HG03432 (cell line): ENCODE measurements at regions not wholly inside any gene's neighbourhood (a gene's known extent, or its start where the extent isn't known, plus 50 kb on each side); places are given as distances from the start of the nearest gene placed in this dataset.

Source experiments
- ATAC-seq: cut with Tn5 transposase; IDR thresholded peaks from one replicate; pipeline ENCODE4 v1.9.1; 2021; ENCODE audit warnings: mild to moderate bottlenecking, moderate library complexity; ENCODE audit not compliant: unreplicated experiment

DNA sequence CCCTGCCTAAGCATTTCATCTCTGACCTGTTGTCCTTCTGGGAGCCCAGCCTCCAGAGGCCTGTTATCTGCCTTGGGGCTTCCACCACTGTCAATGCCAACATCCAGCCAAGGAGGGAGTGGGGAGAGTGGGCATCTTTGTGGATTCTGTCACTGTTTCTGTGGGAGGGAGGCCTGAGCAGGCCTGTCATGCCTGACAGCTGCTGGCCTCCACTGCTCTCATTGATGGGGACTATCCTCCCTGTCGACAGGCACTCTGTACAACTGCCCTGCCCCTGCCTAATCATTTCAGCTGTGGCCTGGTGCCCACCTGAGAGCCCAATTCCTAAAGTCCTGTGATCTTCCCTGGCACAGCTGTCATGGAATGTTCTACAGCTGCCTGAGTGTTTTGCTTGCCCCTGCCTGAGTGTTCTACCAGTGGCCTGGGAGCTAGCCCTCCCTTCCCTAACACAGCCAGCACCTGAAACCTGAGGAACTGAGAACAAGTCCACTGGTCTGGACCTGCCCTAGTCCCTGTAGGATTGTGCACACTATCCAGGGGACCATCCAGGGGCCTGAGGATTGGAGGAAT lies 145.3 kb downstream of the FAM83B start:
- ATAC-seq, result no peak

DNA sequence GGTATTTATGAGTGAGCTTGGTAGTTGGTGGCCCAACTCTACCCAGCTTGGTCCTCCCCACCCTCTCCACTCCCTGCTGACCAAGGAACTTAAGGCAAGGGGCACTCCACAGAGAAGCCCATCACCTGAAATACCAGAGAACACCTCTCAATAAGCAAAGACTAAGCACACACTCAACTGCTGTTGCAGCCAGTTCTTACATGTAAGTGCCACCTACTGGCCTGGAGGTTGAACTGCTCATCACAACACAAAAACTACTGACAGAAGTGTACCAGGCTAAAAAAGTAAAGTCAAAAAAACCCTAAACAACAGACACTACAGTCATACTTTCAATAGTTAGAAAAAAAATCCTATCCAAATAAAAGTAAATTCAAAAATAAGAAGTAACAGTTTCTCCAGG lies 146.2 kb downstream of the FAM83B start:
- peak; percentile 69 for ATAC-seq

DNA sequence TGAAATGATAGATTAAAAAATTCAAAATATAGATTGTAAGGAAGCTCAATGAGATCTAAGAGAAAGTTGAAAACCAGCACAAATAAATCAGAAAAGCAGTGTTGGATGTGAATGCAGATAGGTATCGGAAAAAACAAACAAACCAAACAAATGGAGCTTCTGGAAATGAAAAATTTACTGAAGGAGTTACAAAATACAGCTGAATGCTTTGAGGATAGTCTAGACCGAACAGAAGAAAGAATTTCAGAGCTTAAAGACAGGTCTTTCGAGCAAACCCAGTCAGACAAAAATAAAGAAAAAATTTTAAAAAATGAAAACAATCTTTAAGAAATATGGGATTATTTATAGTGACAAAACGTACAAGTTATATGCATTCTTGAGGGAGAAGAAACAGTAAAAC lies 146.7 kb downstream of the FAM83B start:
- no peak for ATAC-seq

DNA sequence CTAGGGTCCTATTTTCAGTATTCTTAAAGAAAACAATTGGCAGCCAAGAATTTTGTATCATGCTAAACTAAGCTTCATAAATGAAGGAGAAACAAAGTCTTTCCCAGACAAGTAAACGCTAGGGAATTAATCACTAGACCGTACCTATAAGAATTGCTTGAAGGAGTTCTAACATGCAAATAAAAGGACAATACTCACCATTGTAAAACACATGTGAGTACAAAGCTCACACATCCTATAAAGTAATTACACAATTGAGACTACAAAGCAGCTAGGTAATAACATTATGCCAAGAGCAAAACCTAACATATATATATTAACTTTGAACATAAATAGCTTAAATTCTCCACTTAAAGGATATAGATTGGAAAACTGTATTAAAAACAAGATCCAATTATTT lies 147.4 kb downstream of the FAM83B start:
- ATAC-seq, result no peak

DNA sequence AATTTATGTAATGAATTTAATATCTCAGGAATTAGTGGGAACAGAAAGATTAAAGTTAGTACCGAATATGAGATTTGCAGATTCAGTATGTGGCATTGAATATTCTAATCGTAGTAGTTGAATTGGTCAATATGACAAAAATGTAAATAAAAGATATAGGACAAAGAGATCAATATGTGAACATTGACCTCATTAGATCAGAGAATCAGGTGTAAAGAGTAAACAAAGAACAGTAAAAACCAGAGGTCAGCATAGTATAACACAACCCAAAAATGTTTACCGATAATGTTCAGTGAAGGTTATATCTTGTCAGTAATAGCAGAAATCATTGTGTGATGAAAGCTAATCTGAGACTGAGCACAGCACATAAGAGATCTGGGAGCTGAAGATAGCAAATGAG lies 152.0 kb downstream of the FAM83B start:
- ATAC-seq, result no peak

DNA sequence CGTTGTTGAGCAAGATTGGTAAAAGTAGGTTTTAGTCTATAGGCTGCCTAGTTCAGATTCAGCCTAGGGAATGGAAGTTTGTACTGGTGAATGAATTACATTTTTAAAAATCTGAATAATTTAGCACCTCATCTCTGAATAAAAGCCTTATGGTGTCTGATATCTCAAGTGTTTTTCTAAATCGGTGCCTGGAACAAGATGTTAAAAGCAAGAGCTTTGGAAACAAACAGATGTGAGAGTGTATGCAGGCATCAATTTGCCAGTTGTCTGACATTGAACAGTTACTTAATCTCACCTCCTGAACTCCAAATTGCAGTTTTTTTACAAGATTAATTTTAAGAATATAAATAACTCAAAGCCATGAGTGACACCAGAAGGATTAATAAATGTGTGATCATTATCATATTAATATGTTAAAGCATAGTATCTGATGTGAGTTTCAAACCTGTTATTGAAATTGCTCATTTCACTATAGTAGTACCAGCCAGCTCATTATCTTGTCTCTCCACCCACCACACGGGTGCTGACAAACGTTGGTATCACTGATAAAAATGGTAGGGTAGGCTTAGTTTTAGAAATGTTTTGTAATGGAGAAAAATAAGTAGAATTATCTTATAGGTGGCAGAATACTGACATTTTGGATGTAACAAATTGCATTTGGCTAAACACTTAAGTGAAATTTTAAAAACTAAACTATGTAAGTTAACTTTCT lies 157.3 kb downstream of the FAM83B start:
- ATAC-seq, result no peak

DNA sequence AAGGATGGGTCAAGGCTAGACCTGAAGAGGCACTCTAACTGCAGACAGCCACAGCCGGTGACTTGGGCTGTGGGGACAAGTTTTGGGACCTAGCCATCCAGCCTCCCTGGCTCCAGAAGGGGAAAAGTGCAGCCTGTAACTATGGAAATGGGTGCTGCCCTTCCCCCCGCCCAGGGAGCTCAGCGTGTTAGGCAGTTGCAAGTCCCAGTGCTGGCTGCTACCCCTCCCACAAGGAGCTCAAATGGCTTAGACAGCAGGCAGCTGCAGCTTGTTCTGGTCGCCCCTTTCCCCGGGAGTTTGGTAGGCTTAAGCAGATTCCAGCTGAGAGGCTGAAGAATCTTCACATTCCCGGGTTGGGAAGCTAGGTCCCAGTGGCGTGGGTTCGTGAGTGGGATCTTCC lies 162.6 kb downstream of the FAM83B start:
- no peak for ATAC-seq

DNA sequence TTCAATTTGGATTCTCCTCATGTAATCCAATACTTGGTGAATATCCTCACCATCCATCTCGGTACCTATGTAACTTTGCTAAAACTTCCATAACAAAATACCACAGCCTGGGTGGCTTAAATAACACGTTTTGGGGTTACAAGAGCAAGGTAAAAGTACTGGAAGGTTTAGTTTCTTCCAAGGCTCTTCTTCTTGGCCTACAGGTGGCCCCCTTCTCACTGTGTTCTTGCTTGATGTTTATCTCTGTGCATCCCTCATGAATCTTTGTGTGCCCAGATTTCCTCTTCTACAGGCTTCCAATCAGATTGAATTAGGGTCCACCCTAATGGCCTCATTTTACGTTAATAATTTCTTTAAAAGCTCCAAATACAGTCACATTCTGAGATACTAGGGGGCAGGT lies 163.3 kb upstream of the HCRTR2 start:
- ATAC-seq, result no peak

DNA sequence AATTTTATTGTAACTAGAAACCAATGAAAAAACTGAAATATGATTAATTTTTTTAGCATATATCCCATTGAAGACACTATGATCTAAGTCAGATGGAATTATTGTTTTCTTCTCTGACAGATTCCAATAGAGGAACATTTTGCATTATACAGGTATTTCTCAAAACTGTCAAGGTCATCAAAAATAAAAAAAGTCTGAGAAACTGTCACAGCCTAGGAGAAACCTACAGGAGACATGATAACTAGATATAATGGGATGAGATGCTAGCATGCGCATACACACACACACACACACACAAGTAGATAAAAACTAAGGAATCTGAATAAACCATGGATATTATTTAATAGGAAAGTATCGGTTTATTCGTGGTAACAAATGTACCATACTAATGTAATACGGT lies 161.9 kb upstream of the HCRTR2 start:
- no peak for ATAC-seq

DNA sequence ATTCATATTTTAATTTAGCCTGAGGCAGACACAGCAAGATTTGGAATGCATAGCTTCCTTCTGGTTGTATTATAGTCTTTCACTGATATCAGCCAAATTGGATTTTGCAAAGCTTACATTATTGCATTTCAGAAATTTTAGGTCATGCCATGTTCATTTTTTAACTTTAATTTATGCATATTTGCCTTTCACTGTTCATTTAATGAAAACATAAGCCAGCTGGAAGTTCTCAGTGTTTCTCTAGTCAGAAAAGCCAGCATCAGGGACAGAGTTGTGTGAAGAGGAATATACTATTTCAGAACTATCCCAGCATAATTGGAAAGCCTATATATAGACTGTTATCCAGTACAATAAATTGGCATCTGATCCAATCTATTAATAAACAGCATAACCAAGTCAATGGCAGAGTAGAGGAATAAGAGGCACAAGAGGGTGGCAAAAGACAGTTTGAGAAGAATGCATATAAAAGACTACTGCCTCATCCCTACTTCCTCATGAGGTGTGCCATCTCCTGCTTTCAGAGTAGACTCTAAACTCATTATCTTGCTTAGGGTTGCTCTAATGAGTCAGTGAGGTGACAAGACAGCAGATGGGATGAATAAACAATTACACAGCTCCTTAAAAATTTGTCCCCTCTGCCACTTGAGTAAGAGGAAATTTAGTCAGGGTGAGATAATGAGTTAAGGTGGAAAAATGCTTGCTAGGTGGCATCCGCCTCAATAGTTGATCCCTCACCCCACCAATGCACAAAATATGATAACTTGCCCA lies 159.8 kb upstream of the HCRTR2 start:
- ATAC-seq, result no peak

DNA sequence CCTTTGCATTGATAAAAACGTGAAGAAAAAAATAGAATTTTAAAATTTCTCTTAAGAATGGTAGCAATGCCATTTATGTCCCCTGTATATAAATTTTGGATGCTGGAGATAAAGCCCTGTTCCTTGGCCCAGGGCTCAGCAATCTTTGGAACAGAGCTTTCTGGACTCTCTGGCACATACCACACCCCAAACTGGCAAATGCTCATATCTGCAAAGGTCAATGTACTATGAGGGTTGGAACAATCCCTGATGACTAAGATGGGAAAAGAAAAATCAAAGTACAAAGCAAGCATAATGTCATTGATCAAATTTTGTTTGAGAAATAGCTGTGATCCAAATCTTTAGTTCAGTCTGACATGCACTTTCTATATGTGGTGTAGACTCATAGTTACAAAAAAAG lies 158.1 kb upstream of the HCRTR2 start:
- no peak for ATAC-seq

DNA sequence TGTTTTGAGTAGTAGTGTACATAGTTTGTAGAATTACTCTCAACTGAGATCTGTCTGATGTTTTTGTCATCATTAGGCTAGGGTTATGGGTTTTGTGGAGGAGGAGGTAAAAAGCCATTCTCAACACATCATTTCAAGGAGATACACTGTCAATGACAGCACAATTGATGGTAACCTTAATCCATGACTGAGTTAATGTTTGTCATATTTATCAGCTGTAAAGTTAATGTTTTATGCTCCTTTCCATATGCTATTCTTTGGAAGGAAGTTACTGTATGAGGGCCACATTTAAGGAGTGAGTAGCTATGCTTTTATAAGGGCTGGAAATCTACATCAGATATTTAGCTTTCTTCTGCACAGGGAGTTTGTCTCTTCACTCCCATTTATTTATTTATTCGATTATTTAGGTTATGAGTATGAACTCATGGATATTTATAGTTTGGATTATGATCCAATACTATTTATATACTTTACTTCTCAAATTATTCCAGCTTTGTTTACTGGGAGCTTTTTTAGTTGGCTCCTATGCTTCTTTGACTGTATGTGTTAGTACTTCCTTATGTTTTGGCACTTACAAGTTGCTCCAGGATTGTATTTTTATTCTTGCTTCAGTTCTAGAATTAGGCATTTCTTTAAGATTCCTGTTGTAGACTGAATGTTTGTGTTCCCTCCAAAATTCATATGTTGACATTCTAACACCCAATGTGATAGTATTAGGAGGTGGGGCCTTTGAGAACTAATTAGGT lies 156.6 kb upstream of the HCRTR2 start:
- no peak for ATAC-seq

DNA sequence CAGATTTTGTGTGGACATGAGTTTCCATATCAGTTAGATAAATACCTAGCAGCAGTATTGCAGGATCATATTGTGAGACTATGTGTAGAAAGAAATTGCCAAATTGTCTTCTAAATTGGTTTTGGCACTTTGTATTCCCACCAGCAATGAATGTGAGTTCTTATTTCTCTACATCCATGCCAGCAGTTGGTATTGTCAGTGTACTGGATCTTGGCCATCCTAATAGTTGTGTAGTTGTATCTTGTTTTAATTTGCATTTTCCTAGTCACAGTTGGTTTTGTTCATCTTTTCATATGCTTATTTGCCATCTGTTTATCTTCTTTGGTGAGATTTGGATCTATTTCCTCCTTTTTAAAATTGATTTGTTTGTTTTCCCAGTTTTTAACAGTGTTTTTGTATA lies 154.7 kb upstream of the HCRTR2 start:
- no peak for ATAC-seq

DNA sequence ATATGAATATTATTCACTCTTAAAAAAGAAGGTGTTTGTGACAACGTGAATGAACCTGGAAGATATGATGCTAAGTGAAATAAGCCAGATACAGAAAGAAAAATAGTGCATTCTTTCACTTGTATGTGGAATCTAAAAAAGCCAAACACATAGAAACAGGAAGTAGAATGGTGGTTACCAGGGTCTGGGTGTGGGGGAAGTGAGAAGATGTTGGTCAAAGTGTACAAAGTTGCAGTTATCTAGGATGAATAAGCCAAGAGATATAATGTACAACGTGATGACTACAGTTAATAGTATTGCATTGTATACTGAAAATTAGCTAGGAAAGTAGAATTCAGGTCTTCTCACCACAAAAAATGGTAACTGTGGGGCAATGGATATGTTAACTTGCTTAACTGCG lies 151.1 kb upstream of the HCRTR2 start:
- ATAC-seq, result no peak

DNA sequence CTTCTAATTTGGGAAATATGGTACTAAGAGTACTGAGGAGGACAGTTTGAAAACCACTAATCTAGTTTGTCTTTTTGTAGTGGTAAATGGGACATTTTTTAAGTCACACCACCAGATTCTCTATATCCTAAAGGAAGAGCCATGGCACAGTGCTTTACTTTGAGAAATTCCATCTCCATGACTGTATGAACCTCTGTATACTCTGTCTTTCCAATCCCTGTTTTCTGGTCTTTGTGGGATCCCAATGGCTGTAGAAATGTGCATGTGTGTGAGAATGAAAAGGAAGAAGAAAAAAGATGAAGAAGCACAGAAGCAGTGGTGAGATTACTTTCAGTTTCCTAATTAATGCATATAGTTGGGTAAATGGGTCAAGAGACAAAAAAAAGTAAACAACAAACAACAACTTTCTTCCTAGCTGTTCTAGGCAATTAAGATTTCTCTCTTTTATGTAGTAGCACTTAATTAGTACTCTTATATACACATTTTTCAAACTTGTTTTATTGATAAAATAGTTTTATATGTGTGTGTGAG lies 141.2 kb upstream of the HCRTR2 start:
- no peak for ATAC-seq

DNA sequence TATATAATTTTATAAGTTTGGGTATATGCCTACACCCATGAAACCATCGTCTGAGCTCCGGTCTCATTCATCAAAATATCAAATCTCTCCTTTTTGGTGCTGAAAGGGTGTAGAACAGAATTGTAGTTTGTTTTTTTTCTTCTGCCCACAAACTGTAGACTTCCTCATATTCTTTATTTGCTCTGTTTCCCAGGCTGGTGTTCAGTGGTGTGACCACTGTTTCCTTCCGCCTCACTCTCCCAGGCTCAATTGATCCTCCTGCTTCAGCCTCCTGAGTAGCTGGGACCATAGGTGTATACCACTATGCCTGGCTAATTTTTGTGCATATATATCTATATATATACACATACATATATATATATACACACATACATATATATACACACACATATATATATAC lies 139.6 kb upstream of the HCRTR2 start:
- no peak for ATAC-seq

DNA sequence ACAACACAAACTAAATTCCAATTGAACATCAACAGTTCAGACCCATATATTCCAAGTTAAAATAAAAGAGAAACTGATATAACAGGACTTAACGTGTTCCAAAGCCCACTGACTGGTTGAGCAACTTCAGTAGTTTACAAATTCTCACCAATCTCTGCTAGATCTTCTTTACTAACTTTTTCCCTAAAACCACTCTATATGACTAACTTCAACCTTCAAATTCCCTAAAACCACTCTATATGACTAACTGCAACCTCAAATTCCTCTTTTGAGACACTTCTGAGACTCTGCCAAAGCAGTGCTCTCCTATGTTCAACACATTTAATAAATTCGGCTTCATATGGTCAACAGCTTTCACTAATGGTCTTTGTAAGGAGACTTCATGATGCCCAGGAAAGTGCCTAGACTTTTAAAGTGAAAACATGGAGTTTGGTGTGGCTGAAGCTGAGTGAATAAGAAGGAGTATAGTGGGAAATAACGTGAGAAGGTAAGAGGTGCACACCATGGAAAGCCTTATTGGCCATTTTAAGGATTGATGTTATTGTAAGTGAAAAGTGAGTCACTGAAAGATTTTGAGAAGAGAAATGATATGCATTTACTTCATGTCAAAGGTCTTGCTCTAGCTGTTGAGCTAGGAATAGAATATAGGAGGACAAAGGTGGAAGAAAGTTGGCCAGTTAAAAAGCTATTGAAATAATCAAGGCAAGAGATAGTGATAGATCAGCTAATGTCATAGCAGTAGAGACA lies 134.0 kb upstream of the HCRTR2 start:
- ATAC-seq, result no peak

DNA sequence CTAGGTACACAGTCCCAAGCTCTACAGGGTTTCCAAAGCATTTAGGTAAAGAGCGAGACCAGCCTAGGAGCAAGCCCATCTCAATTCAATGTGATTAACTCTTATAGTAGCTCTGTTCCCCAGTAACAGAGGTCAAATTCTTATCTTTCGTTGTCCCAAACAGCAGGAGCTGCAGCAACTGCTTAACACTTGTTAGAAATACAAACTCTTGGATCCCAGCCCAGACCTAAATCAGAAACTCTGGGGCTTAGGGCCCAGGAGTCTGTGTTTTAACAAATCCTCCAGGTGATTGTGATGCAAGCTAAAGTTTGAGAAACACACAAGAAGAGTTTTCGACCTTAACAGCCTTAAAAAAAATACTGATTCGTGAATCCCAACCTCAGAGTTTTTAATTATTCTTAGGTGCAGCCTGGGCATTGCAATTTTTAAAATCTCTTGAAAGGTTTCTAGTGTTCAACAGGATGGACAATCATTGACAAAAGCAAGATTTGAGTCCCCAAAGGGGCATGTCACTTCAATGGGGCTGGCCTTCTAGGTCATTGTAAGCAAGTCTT lies 127.4 kb upstream of the HCRTR2 start:
- ATAC-seq, result no peak

DNA sequence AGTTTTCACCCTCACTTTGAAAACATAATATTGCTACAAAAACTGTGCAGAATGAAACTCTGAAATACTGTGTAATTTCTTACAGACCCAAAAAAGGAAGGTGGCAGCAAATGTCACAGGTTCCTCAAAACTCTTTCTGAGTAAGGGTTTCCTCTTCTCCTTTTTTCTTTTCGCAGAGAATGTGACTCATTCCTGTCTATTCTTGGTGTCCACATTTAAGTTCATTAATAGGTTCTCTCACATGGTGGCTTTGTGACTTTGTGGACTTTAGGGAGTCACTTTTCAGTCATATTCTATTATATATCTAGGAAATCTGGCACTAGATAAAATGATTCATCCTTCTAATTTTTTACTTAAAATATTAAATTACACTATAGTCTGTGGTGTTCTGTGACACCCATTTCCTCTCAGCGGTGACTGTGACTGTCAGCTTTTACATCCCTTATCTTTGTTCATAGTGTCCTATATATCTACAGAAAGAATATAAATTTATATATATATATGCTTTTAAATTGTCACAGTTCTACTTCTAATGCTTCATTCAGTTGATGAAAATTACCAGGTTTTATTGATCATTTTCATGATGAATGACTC lies 126.8 kb upstream of the HCRTR2 start:
- ATAC-seq, result peak; percentile 81

DNA sequence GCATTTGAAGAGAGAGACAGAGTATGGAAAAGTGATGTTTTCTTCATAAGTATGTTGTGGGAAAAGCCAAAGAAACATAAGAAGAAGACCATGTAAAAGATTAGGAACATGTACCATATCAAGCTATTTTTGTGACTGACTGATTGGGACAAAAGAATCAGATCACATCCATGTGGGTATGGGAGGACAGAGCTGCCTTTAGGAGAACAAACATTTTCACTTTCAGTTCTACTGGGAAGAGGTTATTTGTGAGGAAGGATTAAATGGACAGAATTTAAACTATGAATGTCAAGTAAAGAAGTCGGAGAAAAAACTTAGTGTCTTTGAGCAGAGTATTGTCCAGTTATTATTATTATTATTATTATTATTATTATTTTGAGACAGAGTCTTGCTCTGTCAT lies 124.4 kb upstream of the HCRTR2 start:
- ATAC-seq, result no peak
